GM23338 (cell line): ENCODE measurements at regions not wholly inside any gene's neighbourhood (a gene's known extent, or its start where the extent isn't known, plus 50 kb on each side); places are given as distances from the start of the nearest gene placed in this dataset.

Experiments
- ATAC-seq: fragments of 200-7000 bp; cut with Tn5 transposase; 3 replicates; pipeline ENCODE4 v1.9.1; 2020
- DNase-seq: peaks from one replicate; pipeline ENCODE4 v3.0.0-alpha.2; 2015; ENCODE audit warnings: low spot score
- H2AFZ ChIP-seq: fragments of 200-600 bp; sonication (generic); 2 replicates; pipeline ENCODE4 v1.8.0; 2016; ENCODE audit warnings: antibody characterized with exemption, mild to moderate bottlenecking, moderate library complexity
- H3F3A ChIP-seq: fragments of 200-600 bp; sonication (generic); replicated peaks from 2 replicates; pipeline ENCODE4 v1.8.0; 2017; ENCODE audit warnings: antibody characterized with exemption, mixed run types, low read depth
- H3K27ac ChIP-seq: fragments of 200-600 bp; sonication (generic); 2 replicates; pipeline ENCODE4 v1.6.1; 2016; ENCODE audit warnings: low read depth
- H3K27me3 ChIP-seq: fragments of 200-600 bp; sonication (generic); 2 replicates; pipeline ENCODE4 v1.8.0; 2016; ENCODE audit warnings: mild to moderate bottlenecking, mixed run types, moderate library complexity; ENCODE audit not compliant: insufficient read depth
- H3K36me3 ChIP-seq: fragments of 200-600 bp; sonication (generic); 2 replicates; pipeline ENCODE4 v1.8.0; 2016; ENCODE audit warnings: mild to moderate bottlenecking; ENCODE audit not compliant: insufficient read depth
- H3K4me1 ChIP-seq: fragments of 200-600 bp; sonication (generic); 2 replicates; pipeline ENCODE4 v1.8.0; 2016; ENCODE audit warnings: mild to moderate bottlenecking, moderate library complexity; ENCODE audit not compliant: insufficient read depth
- H3K4me2 ChIP-seq: fragments of 200-600 bp; sonication (generic); 2 replicates; pipeline ENCODE4 v1.7.1; 2017; ENCODE audit warnings: mixed run types
- H3K4me3 ChIP-seq: fragments of 200-600 bp; sonication (generic); 2 replicates; pipeline ENCODE4 v1.6.1; 2016; ENCODE audit warnings: mixed run types
- H3K79me2 ChIP-seq: fragments of 200-600 bp; sonication (generic); replicated peaks from 2 replicates; pipeline ENCODE4 v1.8.0; 2017; ENCODE audit warnings: mild to moderate bottlenecking; ENCODE audit not compliant: insufficient read depth
- H3K9me2 ChIP-seq: fragments of 200-600 bp; sonication (generic); 2 replicates; pipeline ENCODE4 v1.8.0; 2017; ENCODE audit not compliant: insufficient read depth
- H4K20me1 ChIP-seq: fragments of 200-600 bp; sonication (generic); replicated peaks from 2 replicates; pipeline ENCODE4 v1.8.0; 2017; ENCODE audit warnings: mild to moderate bottlenecking; ENCODE audit not compliant: insufficient read depth
- H3K27ac Mint-ChIP-seq: 2 replicates; pipeline ENCODE4 v1.8.0; 2020; ENCODE audit warnings: inconsistent platforms, mild to moderate bottlenecking, moderate library complexity, mixed read lengths
- H3K27me3 Mint-ChIP-seq: 3 replicates; pipeline ENCODE4 v1.8.0; 2022; ENCODE audit warnings: low read depth, mild to moderate bottlenecking, moderate library complexity, mixed read lengths, inconsistent platforms; ENCODE audit not compliant: insufficient read depth, poor library complexity
- H3K36me3 Mint-ChIP-seq: 3 replicates; pipeline ENCODE4 v1.8.0; 2021; ENCODE audit warnings: low read depth, mild to moderate bottlenecking, inconsistent platforms, moderate library complexity, mixed read lengths
- H3K4me1 Mint-ChIP-seq: 3 replicates; pipeline ENCODE4 v1.8.0; 2020; ENCODE audit warnings: mild to moderate bottlenecking, inconsistent platforms, mixed read lengths
- H3K4me3 Mint-ChIP-seq: 3 replicates; pipeline ENCODE4 v1.8.0; 2021; ENCODE audit warnings: moderate library complexity, mild to moderate bottlenecking, inconsistent platforms, mixed read lengths
- H3K9me3 Mint-ChIP-seq: 3 replicates; pipeline ENCODE4 v1.8.0; 2020; ENCODE audit warnings: moderate library complexity, mild to moderate bottlenecking, inconsistent platforms, mixed read lengths
- CREB1 ChIP-seq: fragments of 250-450 bp; sonication (Bioruptor Pico); IDR thresholded peaks from 2 replicates; pipeline ENCODE4 v1.5.0; 2020; ENCODE audit warnings: low read depth, mild to moderate bottlenecking, moderate library complexity
- ETS1 ChIP-seq: IDR thresholded peaks from 2 replicates; pipeline ENCODE4 v1.6.1; 2016; ENCODE audit warnings: antibody characterized with exemption
- EZH2 ChIP-seq: fragments of 200-600 bp; sonication (generic); IDR thresholded peaks from one replicate; pipeline ENCODE4 v1.8.0; 2017; ENCODE audit warnings: antibody characterized with exemption, mild to moderate bottlenecking, low read depth; ENCODE audit not compliant: unreplicated experiment
- EZH2phosphoT487 ChIP-seq: fragments of 200-600 bp; sonication (generic); IDR thresholded peaks from one replicate; pipeline ENCODE4 v1.8.1; 2018; ENCODE audit warnings: antibody characterized with exemption; ENCODE audit not compliant: unreplicated experiment
- JUNB ChIP-seq: IDR thresholded peaks from one replicate; pipeline ENCODE4 v1.6.1; 2016; ENCODE audit warnings: antibody characterized with exemption; ENCODE audit not compliant: unreplicated experiment
- NANOG ChIP-seq: IDR thresholded peaks from 2 replicates; pipeline ENCODE4 v1.6.1; 2016; ENCODE audit warnings: antibody characterized with exemption, borderline replicate concordance
- POLR2AphosphoS5 ChIP-seq: IDR thresholded peaks from 2 replicates; pipeline ENCODE4 v1.6.1; 2016; ENCODE audit warnings: antibody characterized with exemption, low read depth
- STAT1 ChIP-seq: IDR thresholded peaks from one replicate; pipeline ENCODE4 v1.6.1; 2016; ENCODE audit warnings: antibody characterized with exemption; ENCODE audit not compliant: unreplicated experiment
- ZNF331 ChIP-seq: fragments of 250-450 bp; sonication (Bioruptor Pico); IDR thresholded peaks from 2 replicates; pipeline ENCODE4 v1.5.0; 2020; ENCODE audit warnings: low read depth, mild to moderate bottlenecking, moderate library complexity
- ZNF462 ChIP-seq: fragments of 250-450 bp; sonication (Bioruptor Pico); IDR thresholded peaks from 2 replicates; pipeline ENCODE4 v1.5.0; 2020; ENCODE audit warnings: mild to moderate bottlenecking, moderate library complexity
- TF ChIP-seq, protein P1 (sequence below), 2 experiments: fragments of 200-600 bp in 1 of 2; sonication (generic) in 1 of 2; conservative IDR thresholded peaks; 2 replicates each; pipeline versions ENCODE4 v1.5.1 to v1.6.1; 2016 to 2017; ENCODE audit warnings: antibody characterized with exemption in 2 of 2, low read depth in 2 of 2, mild to moderate bottlenecking in 2 of 2, moderate library complexity in 1 of 2
- TF ChIP-seq, protein P2 (sequence below): IDR thresholded peaks from one replicate; pipeline ENCODE4 v1.6.1; 2018; ENCODE audit warnings: antibody characterized with exemption; ENCODE audit not compliant: unreplicated experiment

DNA sequence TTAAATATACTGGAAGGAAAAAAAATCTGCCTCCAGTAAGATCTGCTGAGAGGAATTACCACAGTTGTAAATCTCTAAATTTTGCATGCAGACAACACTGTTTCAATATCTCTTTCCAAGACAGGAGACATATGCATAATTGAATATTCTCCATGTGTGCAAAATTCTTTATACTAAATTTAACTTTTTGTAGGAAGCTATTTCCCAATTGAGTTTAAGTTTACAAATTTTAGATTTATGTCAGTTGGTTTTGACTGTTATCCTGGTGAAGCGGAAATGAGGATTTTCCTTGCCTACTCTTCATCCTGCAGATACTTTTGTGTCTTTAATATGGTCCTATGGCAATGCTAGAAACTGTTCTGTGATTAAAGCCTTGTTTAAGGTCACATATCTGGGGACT lies 1352.9 kb downstream of the FSTL5 start:
- no peak overlapping the region for H3K4me3 ChIP-seq
- Mint-ChIP-seq H3K4me1 (no peaks in the 10 kb centered on the region), H3K27me3 (no peaks in the 10 kb centered on the region), H3K27ac (no peak overlapping the region), H3K9me3 (no peaks in the 10 kb centered on the region), H3K36me3 (no peaks in the 10 kb centered on the region), H3K4me3 (no peak overlapping the region)
- H3K79me2 ChIP-seq: no peaks in the 10 kb centered on the region
- H3K27me3 ChIP-seq: no peaks in the 10 kb centered on the region
- H4K20me1 ChIP-seq: no peaks in the 10 kb centered on the region
- no peak for DNase-seq
- no peaks in the 10 kb centered on the region for H3K4me1 ChIP-seq
- no peak for ATAC-seq
- H3K27ac ChIP-seq: no peak overlapping the region
- H3K9me2 ChIP-seq: no peaks in the 10 kb centered on the region
- TF ChIP-seq, protein P1, sequence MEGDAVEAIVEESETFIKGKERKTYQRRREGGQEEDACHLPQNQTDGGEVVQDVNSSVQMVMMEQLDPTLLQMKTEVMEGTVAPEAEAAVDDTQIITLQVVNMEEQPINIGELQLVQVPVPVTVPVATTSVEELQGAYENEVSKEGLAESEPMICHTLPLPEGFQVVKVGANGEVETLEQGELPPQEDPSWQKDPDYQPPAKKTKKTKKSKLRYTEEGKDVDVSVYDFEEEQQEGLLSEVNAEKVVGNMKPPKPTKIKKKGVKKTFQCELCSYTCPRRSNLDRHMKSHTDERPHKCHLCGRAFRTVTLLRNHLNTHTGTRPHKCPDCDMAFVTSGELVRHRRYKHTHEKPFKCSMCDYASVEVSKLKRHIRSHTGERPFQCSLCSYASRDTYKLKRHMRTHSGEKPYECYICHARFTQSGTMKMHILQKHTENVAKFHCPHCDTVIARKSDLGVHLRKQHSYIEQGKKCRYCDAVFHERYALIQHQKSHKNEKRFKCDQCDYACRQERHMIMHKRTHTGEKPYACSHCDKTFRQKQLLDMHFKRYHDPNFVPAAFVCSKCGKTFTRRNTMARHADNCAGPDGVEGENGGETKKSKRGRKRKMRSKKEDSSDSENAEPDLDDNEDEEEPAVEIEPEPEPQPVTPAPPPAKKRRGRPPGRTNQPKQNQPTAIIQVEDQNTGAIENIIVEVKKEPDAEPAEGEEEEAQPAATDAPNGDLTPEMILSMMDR (conservative IDR thresholded peaks at IDR 0.05; ENCODE audit: low read depth in 2 of 2): no peak
- no peak for TF ChIP-seq CREB1 (CRISPR knock-in tag)
- TF ChIP-seq JUNB: no peak
- TF ChIP-seq POLR2AphosphoS5: no peak
- TF ChIP-seq ZNF462 (CRISPR knock-in tag): no peak
- TF ChIP-seq EZH2: no peak
- no peak for TF ChIP-seq ZNF331
- no peak for TF ChIP-seq EZH2phosphoT487
- TF ChIP-seq STAT1: no peak
- TF ChIP-seq NANOG: no peak
- no peak for TF ChIP-seq ETS1
- TF ChIP-seq, protein P2, sequence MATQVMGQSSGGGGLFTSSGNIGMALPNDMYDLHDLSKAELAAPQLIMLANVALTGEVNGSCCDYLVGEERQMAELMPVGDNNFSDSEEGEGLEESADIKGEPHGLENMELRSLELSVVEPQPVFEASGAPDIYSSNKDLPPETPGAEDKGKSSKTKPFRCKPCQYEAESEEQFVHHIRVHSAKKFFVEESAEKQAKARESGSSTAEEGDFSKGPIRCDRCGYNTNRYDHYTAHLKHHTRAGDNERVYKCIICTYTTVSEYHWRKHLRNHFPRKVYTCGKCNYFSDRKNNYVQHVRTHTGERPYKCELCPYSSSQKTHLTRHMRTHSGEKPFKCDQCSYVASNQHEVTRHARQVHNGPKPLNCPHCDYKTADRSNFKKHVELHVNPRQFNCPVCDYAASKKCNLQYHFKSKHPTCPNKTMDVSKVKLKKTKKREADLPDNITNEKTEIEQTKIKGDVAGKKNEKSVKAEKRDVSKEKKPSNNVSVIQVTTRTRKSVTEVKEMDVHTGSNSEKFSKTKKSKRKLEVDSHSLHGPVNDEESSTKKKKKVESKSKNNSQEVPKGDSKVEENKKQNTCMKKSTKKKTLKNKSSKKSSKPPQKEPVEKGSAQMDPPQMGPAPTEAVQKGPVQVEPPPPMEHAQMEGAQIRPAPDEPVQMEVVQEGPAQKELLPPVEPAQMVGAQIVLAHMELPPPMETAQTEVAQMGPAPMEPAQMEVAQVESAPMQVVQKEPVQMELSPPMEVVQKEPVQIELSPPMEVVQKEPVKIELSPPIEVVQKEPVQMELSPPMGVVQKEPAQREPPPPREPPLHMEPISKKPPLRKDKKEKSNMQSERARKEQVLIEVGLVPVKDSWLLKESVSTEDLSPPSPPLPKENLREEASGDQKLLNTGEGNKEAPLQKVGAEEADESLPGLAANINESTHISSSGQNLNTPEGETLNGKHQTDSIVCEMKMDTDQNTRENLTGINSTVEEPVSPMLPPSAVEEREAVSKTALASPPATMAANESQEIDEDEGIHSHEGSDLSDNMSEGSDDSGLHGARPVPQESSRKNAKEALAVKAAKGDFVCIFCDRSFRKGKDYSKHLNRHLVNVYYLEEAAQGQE: no peak
- no peak overlapping the region for H3K4me2 ChIP-seq
- no peaks in the 10 kb centered on the region for H3K36me3 ChIP-seq
- H2AFZ ChIP-seq: no peak overlapping the region
- H3F3A ChIP-seq: no peaks in the 10 kb centered on the region
